ENCODE measurements at regions not wholly inside any gene's neighbourhood (a gene's known extent, or its start where the extent isn't known, plus 50 kb on each side); places are given as distances from the start of the nearest gene placed in this dataset.

DNA sequence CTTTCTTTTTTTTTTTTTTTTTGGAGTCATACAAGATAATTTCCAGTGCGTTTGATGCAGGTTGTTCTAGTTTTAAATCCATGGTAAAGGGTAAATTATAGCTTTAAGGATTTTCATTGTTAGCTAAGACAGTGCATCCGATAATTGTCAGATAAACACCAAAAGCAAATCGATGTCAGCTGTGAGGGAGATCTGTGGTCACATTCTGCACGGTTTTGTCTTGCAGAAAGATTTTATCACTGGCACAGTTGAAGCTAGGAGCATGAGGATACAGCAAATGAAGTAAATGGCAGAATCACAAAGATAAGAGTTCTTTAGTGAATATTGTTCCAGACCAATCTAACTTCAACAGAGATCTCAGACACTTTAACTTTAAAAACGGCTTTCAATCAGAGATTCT lies 648.8 kb upstream of the COBL start:
- TF ChIP-seq, protein P1, sequence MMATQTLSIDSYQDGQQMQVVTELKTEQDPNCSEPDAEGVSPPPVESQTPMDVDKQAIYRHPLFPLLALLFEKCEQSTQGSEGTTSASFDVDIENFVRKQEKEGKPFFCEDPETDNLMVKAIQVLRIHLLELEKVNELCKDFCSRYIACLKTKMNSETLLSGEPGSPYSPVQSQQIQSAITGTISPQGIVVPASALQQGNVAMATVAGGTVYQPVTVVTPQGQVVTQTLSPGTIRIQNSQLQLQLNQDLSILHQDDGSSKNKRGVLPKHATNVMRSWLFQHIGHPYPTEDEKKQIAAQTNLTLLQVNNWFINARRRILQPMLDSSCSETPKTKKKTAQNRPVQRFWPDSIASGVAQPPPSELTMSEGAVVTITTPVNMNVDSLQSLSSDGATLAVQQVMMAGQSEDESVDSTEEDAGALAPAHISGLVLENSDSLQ (IDR thresholded peaks at IDR 0.05) = no peak
- no peak for TF ChIP-seq ARNT (IDR thresholded peaks at IDR 0.05)
- no peak for TF ChIP-seq ZNF384 (IDR thresholded peaks at IDR 0.05)
- TF ChIP-seq BHLHE40 (IDR thresholded peaks at IDR 0.05; ENCODE audit: borderline replicate concordance) = no peak
- TF ChIP-seq CTBP1 (IDR thresholded peaks at IDR 0.05; ENCODE audit: borderline replicate concordance) = no peak
- no peak for TF ChIP-seq SUZ12 (IDR thresholded peaks at IDR 0.05)
- no peak for TF ChIP-seq TARDBP (IDR thresholded peaks at IDR 0.05)
- no peak for TF ChIP-seq LEF1 (IDR thresholded peaks at IDR 0.05; ENCODE audit: borderline replicate concordance)
- no peak for TF ChIP-seq L3MBTL2 (conservative IDR thresholded peaks at IDR 0.05)
- TF ChIP-seq ELF4 (IDR thresholded peaks at IDR 0.05) = no peak
- TF ChIP-seq FOXA1 (IDR thresholded peaks at IDR 0.05) = no peak
- no peak for TF ChIP-seq SP1 (IDR thresholded peaks at IDR 0.05)
- POLR2A ChIA-PET = no interaction called here
- CTCF ChIA-PET = no interaction called here
- DNase-seq (ENCODE audit: extremely low spot score) = no peak

DNA sequence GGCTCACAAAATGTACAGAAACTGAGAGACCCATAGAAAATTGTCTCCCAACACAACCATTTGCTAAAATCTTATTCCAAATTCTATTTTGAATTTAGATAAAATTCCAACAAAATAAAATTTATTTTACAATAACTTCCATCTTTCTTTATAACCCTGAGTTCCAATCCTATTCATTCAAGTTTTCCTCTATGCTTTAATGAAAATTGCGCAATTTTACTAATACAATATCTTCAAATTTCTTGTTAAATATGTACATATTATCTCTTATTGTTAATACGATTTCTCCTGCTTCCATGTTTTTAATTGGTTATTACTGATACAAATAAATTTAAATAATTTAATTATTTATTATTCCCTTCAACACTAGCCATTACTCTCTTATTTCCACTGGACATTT lies 645.2 kb upstream of the COBL start:
- ChIA-PET CTCF (no interaction called here), POLR2A (no interaction called here)
- TF ChIP-seq BHLHE40 (IDR thresholded peaks at IDR 0.05; ENCODE audit: borderline replicate concordance) = no peak
- TF ChIP-seq FOXM1 (IDR thresholded peaks at IDR 0.05; ENCODE audit: borderline replicate concordance) = no peak
- no peak for TF ChIP-seq SP1 (IDR thresholded peaks at IDR 0.05)
- TF ChIP-seq ARNT (IDR thresholded peaks at IDR 0.05) = no peak
- TF ChIP-seq FOXK2 (IDR thresholded peaks at IDR 0.05) = no peak
- no peak for TF ChIP-seq CTBP1 (IDR thresholded peaks at IDR 0.05; ENCODE audit: borderline replicate concordance)
- TF ChIP-seq L3MBTL2 (conservative IDR thresholded peaks at IDR 0.05) = no peak
- no peak for TF ChIP-seq FOXA1 (IDR thresholded peaks at IDR 0.05)
- TF ChIP-seq, protein P1 (IDR thresholded peaks at IDR 0.05) = no peak
- no peak for TF ChIP-seq LEF1 (IDR thresholded peaks at IDR 0.05; ENCODE audit: borderline replicate concordance)
- no peak for TF ChIP-seq TARDBP (IDR thresholded peaks at IDR 0.05)
- TF ChIP-seq ELF4 (IDR thresholded peaks at IDR 0.05) = no peak
- no peak for TF ChIP-seq SUZ12 (IDR thresholded peaks at IDR 0.05)
- no peak for TF ChIP-seq ZNF384 (IDR thresholded peaks at IDR 0.05)
- no peak for TF ChIP-seq NFRKB (IDR thresholded peaks at IDR 0.05)
- no peak for DNase-seq (ENCODE audit: extremely low spot score)

DNA sequence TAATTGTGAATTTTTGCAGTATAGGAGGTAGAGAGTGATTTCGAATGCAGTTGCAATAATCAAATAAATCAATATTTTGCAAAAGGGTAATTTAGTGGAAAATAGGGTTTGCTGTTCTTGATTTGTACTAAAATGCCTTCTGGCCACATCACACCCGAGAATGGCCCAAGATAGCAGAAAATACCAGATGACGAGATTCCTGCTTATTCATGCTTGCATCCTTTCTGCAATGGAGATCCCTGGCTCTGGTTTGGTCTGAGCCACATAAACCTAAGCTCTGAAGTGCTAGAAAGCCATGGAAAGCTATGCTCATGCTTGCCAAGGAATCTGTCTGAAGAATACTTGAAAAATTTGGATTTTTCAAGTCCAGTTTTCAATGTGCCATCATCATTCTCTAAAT lies 634.2 kb upstream of the COBL start:
- DNase-seq (ENCODE audit: extremely low spot score) = no peak
- CTCF ChIA-PET = no interaction called here
- TF ChIP-seq SP1 (IDR thresholded peaks at IDR 0.05) = no peak
- no peak for TF ChIP-seq SUZ12 (IDR thresholded peaks at IDR 0.05)
- no peak for TF ChIP-seq HDGF (IDR thresholded peaks at IDR 0.05; ENCODE audit: borderline replicate concordance)
- TF ChIP-seq TARDBP (IDR thresholded peaks at IDR 0.05) = no peak
- TF ChIP-seq NFRKB (IDR thresholded peaks at IDR 0.05) = no peak
- no peak for TF ChIP-seq FOXK2 (IDR thresholded peaks at IDR 0.05)
- no peak for TF ChIP-seq ARNT (IDR thresholded peaks at IDR 0.05)
- no peak for TF ChIP-seq ZNF384 (IDR thresholded peaks at IDR 0.05)
- TF ChIP-seq, protein P1 (IDR thresholded peaks at IDR 0.05) = no peak
- TF ChIP-seq ELF4 (IDR thresholded peaks at IDR 0.05) = no peak
- TF ChIP-seq LEF1 (IDR thresholded peaks at IDR 0.05; ENCODE audit: borderline replicate concordance) = no peak
- TF ChIP-seq BHLHE40 (IDR thresholded peaks at IDR 0.05; ENCODE audit: borderline replicate concordance) = no peak
- POLR2A ChIA-PET = no interaction called here

DNA sequence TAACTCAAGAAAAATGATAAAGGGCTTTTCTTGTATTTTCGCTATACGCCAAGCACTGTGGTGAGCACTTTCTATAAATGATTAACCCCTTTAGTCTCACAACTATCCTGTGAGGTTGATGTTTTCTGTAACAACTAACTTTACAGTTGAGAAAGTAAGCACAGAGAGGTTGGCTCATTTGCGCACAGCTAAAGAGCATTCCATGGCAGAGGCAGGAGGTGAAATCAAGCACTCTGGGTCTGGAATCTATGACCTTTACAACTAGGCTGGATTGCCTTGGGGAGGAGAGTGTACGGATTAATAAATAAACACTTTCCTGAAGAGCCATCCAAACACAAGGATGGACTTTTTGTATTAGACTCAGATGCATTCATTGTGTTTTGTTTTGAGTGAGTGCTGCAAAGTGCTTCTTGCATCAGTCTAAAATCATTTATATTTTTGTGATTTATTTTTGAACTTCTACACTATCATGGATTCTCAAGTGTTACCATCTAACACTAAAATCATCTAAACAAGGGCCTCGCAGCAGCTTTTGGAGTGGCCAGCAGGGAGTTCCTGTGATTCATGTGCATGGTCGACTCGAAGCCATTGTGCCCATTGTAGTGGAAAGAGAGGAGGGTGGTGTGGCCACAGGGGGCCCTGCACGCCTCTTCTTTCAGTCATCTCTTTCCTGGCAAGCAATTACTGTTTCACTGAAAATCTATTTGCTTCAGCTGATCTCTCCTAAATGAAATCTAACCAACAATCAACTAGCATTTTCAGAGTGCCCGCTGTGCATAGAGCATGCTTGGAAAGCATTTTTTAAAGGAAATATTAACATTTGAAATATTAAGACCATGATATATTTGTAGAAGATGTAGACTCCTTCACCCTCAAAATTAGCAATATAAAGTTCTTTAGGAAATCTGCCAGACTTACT lies 633.4 kb upstream of the COBL start:
- ChIA-PET CTCF (no interaction called here), POLR2A (no interaction called here)
- TF ChIP-seq LEF1 (IDR thresholded peaks at IDR 0.05; ENCODE audit: borderline replicate concordance) (no peak), TARDBP (IDR thresholded peaks at IDR 0.05) (no peak), BHLHE40 (IDR thresholded peaks at IDR 0.05; ENCODE audit: borderline replicate concordance) (no peak), L3MBTL2 (conservative IDR thresholded peaks at IDR 0.05) (no peak)
- DNase-seq (ENCODE audit: extremely low spot score) = no peak

DNA sequence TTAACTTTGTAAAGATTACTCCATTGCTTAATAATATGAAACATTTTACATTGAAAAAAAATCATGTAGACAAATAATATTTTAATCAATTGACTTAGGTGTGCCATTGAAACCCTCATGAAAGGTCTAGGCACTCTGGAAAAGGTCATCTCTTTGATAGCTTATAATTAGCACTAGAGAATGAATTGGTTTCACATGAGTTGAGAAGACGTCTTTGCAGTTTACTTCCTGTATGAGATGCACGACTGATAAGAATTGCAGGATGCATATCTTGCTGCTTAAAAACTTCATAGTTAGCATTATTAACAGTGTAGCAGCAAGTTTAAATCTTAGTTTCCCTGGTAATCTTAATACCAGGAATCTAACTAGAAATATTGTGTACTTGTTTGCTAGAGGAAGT lies 614.2 kb upstream of the COBL start:
- TF ChIP-seq L3MBTL2 (conservative IDR thresholded peaks at IDR 0.05) (no peak), TARDBP (IDR thresholded peaks at IDR 0.05) (no peak), HDGF (IDR thresholded peaks at IDR 0.05; ENCODE audit: borderline replicate concordance) (no peak), ARNT (IDR thresholded peaks at IDR 0.05) (no peak), FOXA1 (IDR thresholded peaks at IDR 0.05) (no peak), SUZ12 (IDR thresholded peaks at IDR 0.05) (no peak), LEF1 (IDR thresholded peaks at IDR 0.05; ENCODE audit: borderline replicate concordance) (no peak), ZNF384 (IDR thresholded peaks at IDR 0.05) (no peak), FOXK2 (IDR thresholded peaks at IDR 0.05) (no peak), FOXM1 (IDR thresholded peaks at IDR 0.05; ENCODE audit: borderline replicate concordance) (no peak)
- TF ChIP-seq, protein P1 (IDR thresholded peaks at IDR 0.05) = no peak
- ChIA-PET POLR2A (no interaction called here), CTCF (no interaction called here)
- DNase-seq (ENCODE audit: extremely low spot score) = no peak

Data from HEK293T (cell line).